HG03469 (cell line): ENCODE measurements at regions not wholly inside any gene's neighbourhood (a gene's known extent, or its start where the extent isn't known, plus 50 kb on each side); places are given as distances from the start of the nearest gene placed in this dataset.

Experiments used
- ATAC-seq: cut with Tn5 transposase; IDR thresholded peaks from one replicate; pipeline ENCODE4 v1.9.1; 2021; ENCODE audit warnings: mild to moderate bottlenecking, moderate library complexity, moderate number of reproducible peaks; ENCODE audit not compliant: unreplicated experiment

DNA sequence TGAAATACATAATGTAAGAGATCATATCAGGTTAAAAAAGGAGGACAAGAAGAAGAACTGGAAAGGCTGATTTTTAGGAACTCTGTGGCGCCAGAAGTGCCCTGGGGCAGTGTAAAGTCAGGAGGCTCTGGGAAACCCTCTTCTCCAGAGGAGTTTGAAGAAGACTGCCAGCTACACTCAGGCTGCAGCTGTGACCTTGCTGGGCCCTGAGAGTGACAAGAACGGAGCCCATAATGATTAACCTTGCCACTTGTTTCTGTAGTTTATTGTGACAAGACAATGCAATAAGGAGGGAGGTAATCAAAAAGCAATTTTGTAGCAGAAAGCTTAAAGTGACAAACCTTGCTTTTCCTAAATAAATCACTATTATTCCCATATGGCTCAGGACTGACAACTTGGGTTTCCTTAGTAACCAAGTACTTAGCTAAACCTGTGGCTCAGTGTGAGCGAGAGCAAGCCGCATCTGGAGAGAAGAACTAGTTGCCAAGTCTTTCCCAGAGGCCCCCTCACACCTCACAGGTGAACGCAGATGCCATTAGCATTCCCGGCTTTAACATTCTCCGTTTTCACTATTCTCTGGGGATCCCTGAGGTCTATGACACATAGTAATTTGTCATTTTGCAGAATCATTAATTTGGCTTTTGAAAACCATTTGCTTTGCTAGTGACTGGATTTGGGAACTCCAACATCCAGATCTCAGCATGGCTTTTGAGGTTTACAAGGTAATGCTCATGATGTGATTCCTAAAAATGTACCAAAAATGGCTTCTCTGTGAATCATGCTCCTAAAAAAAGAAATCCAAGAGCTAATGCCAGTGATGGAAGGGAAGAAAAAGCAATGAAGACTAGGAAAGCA lies 115.9 kb downstream of the OMA1 start:
- ATAC-seq, result no peak

DNA sequence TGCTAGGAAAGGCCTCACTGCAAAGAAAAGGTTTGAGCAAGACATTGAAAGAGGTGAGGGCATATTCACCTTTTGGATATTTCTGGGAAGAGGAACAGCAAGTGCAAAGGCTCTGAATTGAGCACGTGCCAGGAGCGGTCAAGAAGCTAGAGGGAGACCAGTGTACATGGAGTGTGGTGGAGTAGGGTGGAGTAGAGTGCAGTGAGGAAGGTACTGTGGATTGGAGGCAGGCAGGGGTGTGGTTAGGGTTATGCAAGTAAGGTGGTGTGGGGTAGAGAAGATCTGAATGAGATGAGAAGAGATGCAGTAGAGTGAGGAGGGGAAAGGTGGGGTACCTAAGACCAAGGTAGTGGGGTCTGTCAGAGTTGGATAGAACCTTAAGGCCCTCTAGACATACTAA lies 119.6 kb downstream of the OMA1 start:
- ATAC-seq, result no peak

DNA sequence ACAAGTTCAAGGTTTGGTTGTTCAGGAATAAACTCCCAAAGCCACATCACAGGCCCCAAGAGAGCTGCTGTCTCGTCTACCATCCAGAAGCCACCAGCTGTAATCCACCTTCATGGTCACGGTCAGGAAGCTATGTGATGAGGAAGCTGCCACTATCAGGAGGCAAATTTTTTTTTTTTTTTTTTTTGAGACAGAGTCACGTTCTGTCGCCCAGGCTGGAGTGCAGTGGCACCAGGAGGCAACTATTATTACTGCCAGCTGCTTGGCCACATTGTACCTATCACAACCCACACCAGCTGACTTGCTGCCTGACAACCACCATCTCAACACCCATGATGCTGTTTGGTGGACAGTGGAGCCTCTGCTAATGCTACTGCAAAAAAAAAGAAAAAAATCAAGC lies 124.1 kb downstream of the OMA1 start:
- no peak for ATAC-seq

- no peak for ATAC-seq
These were observed 128.0 kb downstream of the OMA1 start for GRCh38 chr1:58418283-58419228.

GRCh38 chr1:58412071-58412580 lies 134.4 kb downstream of the OMA1 start:
- ATAC-seq, result no peak

DNA sequence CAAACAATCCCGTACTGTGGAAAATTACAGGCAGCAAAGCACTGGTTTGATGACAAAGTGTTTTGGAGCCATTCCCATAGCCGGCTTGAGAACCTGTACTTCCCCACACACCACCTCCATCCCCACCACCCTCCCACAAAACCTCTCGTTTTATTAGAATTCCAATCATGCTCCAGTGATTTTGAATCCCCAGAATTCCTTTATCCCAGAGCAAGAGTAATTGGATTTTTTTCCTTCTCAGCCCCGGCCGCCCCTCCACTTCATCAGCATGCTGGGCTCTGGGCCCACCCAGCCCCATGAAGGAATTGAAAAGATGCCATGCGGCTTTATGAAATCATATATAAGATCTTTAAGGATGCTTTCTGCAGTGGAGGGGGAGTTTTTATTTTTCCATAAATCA lies 136.6 kb downstream of the OMA1 start:
- ATAC-seq, result no peak

GRCh38 chr1:58409336-58409735 lies 137.2 kb downstream of the OMA1 start:
- no peak for ATAC-seq

DNA sequence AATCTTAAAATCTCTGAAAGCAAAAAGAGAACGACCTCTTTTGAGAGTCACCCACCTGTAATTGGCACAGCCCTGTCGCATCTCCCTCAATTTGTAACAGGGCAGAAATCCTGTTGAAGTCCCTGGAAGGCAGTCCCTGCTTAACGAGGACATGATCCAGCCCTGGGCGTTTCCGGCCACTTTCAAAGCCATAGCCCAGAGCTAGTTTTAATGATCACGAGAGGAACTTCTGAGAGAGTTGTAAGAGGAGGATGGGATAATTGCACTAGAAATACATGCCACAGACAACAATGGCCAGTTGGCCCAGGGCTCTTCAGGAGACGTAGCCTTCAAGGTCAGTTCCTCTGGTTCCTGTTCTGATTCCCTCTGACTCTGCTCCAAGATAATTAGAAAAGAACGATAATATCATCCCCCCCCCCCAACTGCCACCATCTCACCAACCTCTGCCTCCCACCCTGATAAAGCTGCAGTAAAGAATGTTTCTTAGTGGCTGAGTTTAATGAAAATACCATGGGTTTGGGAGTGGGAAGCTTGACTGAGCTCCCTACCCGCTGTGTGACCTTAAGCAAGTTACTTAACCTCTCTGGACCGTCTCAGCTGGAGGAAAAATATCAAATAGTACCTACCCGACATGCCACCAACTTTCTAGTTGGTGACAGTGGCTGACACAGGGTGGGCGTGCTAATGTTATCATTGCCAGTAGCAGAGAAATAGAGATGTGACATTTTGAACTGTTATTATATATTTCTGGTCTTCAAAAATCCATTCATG lies 140.0 kb downstream of the OMA1 start:
- ATAC-seq, result no peak

- no peak for ATAC-seq
These were observed 140.9 kb downstream of the OMA1 start for GRCh38 chr1:58405660-58406059.

- no peak for ATAC-seq
These were observed 142.6 kb downstream of the OMA1 start for GRCh38 chr1:58403894-58404293.

- no peak for ATAC-seq
These were observed 144.1 kb downstream of the OMA1 start for GRCh38 chr1:58402444-58402843.

DNA sequence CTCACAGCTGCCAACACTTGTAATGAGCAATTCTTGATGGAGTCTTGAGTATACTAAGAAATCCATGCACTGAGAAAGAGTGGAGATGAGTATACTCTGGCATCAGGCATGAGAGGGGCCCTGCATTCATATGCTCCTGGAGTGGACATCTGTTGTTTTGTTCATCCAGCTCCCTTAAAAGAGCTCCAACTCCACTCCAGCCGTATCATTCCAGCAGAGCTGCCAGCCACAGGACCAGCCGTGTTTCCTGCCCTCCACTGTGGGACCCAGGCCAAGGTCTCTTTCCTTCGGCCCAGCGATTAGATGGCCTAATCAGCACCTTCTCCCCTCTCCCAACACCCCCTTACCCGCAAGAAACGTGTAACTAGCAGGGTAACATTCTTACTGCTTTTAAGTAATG lies 144.5 kb downstream of the OMA1 start:
- no peak for ATAC-seq

DNA sequence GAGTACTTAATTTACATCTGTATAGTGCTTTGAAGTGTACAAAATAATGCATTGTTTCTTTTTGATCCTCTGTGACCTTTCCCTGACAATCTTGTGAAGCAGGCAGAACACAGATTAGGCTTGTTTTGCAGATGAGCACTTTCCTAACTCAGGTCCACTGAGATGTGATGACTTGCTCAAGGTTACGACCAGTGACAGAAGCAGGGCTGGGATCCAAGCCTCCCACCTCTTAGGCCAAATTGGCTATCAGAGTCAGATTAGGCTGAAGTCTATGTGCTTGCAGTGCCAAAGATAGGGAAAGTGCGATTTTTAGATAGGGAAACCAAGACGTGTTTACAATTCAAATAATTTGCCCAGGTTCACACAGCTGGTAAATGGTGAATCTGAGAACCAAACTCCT lies 147.3 kb downstream of the OMA1 start:
- ATAC-seq, result no peak

DNA sequence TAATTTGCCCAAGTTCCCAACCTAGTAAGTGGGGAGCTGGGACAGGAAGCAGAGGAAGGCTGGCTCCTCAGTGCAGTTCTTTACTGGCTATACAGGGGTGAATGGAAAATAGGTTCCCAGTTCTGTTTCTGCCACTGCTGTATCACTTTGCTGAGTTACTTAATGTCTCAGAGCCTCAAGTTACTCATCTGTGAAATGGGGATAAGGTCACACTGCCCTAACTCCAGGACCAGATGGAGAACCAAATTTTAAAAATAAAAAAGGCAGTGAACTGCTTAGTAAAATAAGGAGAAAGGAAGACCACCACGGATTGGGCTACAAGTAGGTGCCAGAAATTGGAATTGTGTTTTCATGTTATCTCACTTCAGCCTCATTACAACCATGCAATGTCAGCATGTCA lies 147.8 kb downstream of the OMA1 start:
- ATAC-seq, result no peak

DNA sequence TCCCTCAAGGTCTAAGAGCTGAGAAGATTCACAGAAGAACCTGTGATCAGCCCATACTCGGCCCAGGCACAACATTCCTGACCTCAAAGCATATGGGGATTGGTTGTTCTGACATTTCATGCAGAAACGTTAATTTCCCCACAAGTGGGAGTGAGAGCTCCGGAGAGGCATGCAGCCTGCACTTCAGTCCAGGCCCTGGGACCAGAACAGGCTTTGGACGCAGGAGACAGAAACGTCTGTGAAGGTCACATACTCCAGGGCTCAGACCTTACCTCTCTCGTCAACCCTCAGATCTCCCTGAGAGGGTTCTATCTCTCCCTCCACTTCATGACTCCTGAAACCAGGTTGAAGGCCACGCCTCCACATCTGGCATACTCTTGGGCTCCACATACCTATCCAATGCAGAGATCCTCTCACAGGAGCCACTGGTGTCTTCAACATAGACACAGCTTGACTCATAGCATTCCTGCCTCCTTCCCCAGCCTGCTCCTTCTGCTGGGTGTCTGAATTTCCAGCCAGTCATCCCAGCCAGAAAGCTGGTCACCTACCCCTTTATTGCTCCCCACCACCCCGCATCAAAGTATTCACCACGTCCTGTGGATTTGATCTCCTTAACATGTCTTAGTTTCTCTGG lies 149.2 kb downstream of the OMA1 start:
- no peak for ATAC-seq

GRCh38 chr1:58396150-58396549 lies 150.4 kb downstream of the OMA1 start:
- no peak for ATAC-seq

GRCh38 chr1:58395355-58395754 lies 151.2 kb downstream of the OMA1 start:
- no peak for ATAC-seq

- ATAC-seq, result peak; percentile 82
These were observed 154.4 kb downstream of the OMA1 start for GRCh38 chr1:58392083-58392482.

DNA sequence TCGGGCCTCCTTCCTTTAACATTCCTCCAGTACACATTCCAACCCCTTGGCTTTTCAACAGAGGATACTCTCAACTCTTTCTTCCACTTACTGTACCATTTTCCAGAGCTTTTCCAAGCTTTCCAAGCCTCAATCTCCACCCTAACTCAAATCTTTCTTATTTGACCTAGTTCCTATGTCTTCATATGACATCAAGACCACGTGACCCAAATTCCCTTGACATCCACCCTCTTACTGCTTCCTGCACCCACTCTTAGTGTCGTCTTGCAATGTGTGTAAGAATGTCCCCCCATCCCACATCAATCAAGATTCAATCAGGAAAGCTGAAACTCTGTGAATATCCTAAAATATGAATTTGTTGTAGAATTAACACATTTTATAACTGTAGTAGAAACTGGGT lies 155.0 kb downstream of the OMA1 start:
- ATAC-seq, result no peak

DNA sequence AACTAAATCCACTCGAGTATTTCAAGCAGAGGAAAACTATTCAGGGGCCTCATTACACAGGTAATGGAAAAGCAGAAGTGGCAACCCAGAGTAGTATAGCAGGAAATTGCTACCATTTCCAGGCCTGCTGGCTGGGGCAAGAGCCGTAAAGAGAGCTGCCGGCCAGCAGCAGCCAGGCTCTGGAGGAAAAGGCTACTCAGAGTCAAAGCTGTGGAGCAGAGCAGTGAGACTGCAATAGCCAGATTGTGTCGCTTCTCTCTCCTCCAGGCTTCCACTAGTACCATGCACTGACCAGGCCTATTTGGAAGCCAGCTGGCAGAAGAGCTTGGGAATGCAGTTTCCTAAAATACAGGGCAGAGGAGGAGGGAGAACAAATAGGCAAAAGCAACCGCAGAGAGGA lies 155.5 kb downstream of the OMA1 start:
- no peak for ATAC-seq
